Prostate gland (tissue), 2 donors: ENCODE measurements at regions not wholly inside any gene's neighbourhood (a gene's known extent, or its start where the extent isn't known, plus 50 kb on each side); places are given as distances from the start of the nearest gene placed in this dataset.

ENCODE experiments used
- CTCF ChIP-seq, 4 experiments: fragments of 200-600 bp in 2 of 4; fragments of 450-650 bp in 2 of 4; sonication (generic) in 2 of 4; IDR thresholded peaks; 1 replicate in 3 of 4; 2 replicates in 1 of 4; pipeline ENCODE4 v1.5.1; 2016 to 2019; ENCODE audit warnings: antibody characterized with exemption in 4 of 4, mild to moderate bottlenecking in 2 of 4, moderate library complexity in 2 of 4
- POLR2AphosphoS5 ChIP-seq: sonication (generic); formaldehyde crosslinking; IDR thresholded peaks from one replicate; pipeline ENCODE4 v1.6.1; 2017; ENCODE audit warnings: antibody characterized with exemption

- TF ChIP-seq CTCF (IDR thresholded peaks at IDR 0.05) = no peak
- TF ChIP-seq POLR2AphosphoS5 = no peak
Measured at GRCh38 chr12:34294671-34295365, 272.5 kb downstream of the ALG10 start.
